ENCODE measurements at regions not wholly inside any gene's neighbourhood (a gene's known extent, or its start where the extent isn't known, plus 50 kb on each side); places are given as distances from the start of the nearest gene placed in this dataset.
A peak's percentile ranks its signal among the peaks of the same experiment; 100 is the strongest.
"Not testable (repeated sequence)": the region's sequence is repeated elsewhere in the genome, so short reads cannot be mapped to it uniquely, and the experiment has no call there.

- not testable (repeated sequence) for DNase-seq
These were observed 56.8 kb downstream of the SCGB2B2 start for GRCh38 chr19:34620134-34620533.

- DNase-seq = no peak
These were observed 58.5 kb downstream of the SCGB2B2 start for GRCh38 chr19:34618410-34618809.

GRCh38 chr19:34617996-34618395 lies 59.0 kb downstream of the SCGB2B2 start:
- DNase-seq = not testable (repeated sequence)

- DNase-seq = no peak
These were observed 74.0 kb downstream of the SCGB2B2 start for GRCh38 chr19:34603003-34603402.

- DNase-seq = no peak
These were observed 75.9 kb downstream of the SCGB2B2 start for GRCh38 chr19:34601071-34601470.

- DNase-seq = no peak
These were observed 76.6 kb downstream of the SCGB2B2 start for GRCh38 chr19:34600366-34600765.

- peak in 1 of 2 experiments; percentile 1 for DNase-seq
These were observed 78.5 kb downstream of the SCGB2B2 start for GRCh38 chr19:34598217-34599155.

GRCh38 chr19:34597596-34597995 lies 79.4 kb downstream of the SCGB2B2 start:
- no peak for DNase-seq

- no peak for DNase-seq
These were observed 80.0 kb downstream of the SCGB2B2 start for GRCh38 chr19:34596989-34597388.

GRCh38 chr19:34596115-34596514 lies 80.8 kb downstream of the SCGB2B2 start:
- DNase-seq = no peak

- DNase-seq = no peak
These were observed 81.3 kb downstream of the SCGB2B2 start for GRCh38 chr19:34595683-34596082.

GRCh38 chr19:34590228-34590627 lies 86.7 kb downstream of the SCGB2B2 start:
- DNase-seq = no peak

GRCh38 chr19:34589730-34590129 lies 87.2 kb downstream of the SCGB2B2 start:
- peak; percentile 39 to 45 for DNase-seq

- no peak for DNase-seq
These were observed 88.1 kb downstream of the SCGB2B2 start for GRCh38 chr19:34588846-34589245.

- no peak for DNase-seq
These were observed 88.7 kb downstream of the SCGB2B2 start for GRCh38 chr19:34588249-34588648.

- no peak for DNase-seq
These were observed 96.6 kb downstream of the SCGB2B2 start for GRCh38 chr19:34580408-34580807.

- DNase-seq = no peak
These were observed 97.0 kb downstream of the SCGB2B2 start for GRCh38 chr19:34580055-34580336.

GRCh38 chr19:34579281-34580054 lies 97.5 kb downstream of the SCGB2B2 start:
- DNase-seq = no peak

GRCh38 chr19:34578751-34579150 lies 97.2 kb downstream of the WTIP start:
- no peak for DNase-seq

- DNase-seq = no peak
These were observed 96.6 kb downstream of the WTIP start for GRCh38 chr19:34578173-34578572.

GRCh38 chr19:34577531-34578101 lies 96.1 kb downstream of the WTIP start:
- DNase-seq = no peak

- no peak for DNase-seq
These were observed 95.5 kb downstream of the WTIP start for GRCh38 chr19:34577056-34577455.

GRCh38 chr19:34576292-34576691 lies 94.7 kb downstream of the WTIP start:
- DNase-seq = no peak

GRCh38 chr19:34575206-34575605 lies 93.6 kb downstream of the WTIP start:
- no peak for DNase-seq

Measured in SHP77 (cell line).